GM10266 (cell line): ENCODE measurements at regions not wholly inside any gene's neighbourhood (a gene's known extent, or its start where the extent isn't known, plus 50 kb on each side); places are given as distances from the start of the nearest gene placed in this dataset.

Source experiments
- DNase-seq: peaks from one replicate; pipeline ENCODE4 v3.0.0; 2012; ENCODE audit errors: extremely low spot score
- TF ChIP-seq, protein P1 (sequence below): IDR thresholded peaks from 2 replicates; pipeline ENCODE4 v1.5.1; 2012; ENCODE audit warnings: mild to moderate bottlenecking, low read depth; ENCODE audit not compliant: control insufficient read depth, insufficient read depth; ENCODE audit errors: missing control alignments

DNA sequence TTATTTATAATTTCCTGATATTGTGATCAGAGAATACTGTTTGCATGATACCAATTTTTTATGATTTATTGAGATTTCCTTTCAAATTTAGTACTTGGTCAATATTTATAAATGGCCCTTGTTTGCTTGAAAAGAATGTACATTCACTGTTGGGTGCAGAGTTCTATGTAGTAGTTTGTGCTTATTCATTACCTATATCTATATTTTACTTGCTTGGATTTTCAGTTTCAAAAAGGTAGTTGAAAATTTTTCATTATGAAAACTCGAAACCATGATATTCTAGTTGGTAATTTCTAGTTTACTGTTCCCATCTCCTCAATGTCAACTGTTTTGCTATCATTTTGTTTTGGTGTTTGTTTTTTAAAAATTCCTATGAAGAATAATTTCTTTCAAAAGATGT lies 155.7 kb downstream of the AASDHPPT start:
- no peak for DNase-seq
- TF ChIP-seq, protein P1, sequence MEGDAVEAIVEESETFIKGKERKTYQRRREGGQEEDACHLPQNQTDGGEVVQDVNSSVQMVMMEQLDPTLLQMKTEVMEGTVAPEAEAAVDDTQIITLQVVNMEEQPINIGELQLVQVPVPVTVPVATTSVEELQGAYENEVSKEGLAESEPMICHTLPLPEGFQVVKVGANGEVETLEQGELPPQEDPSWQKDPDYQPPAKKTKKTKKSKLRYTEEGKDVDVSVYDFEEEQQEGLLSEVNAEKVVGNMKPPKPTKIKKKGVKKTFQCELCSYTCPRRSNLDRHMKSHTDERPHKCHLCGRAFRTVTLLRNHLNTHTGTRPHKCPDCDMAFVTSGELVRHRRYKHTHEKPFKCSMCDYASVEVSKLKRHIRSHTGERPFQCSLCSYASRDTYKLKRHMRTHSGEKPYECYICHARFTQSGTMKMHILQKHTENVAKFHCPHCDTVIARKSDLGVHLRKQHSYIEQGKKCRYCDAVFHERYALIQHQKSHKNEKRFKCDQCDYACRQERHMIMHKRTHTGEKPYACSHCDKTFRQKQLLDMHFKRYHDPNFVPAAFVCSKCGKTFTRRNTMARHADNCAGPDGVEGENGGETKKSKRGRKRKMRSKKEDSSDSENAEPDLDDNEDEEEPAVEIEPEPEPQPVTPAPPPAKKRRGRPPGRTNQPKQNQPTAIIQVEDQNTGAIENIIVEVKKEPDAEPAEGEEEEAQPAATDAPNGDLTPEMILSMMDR, result no peak

DNA sequence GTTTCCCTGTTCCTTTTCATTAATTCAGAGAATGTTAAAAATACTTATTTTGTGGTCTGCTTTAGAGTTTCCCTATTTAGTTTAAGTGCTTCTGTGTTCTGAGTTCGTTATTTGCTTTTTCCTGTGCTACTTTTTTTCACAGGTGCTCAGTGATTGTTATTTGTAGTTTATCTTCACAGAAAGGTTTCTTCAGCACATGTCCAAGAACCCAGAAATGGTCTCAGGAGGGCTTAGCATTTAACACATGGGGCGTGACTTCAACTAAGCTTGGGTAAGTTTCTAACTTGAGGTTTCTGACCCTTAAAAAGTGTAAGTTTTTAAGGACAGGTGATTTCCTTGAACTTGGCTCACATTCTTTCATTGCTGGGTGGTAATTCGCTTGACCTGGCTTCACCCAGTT lies 157.3 kb downstream of the AASDHPPT start:
- TF ChIP-seq, protein P1, result no peak
- DNase-seq, result no peak

DNA sequence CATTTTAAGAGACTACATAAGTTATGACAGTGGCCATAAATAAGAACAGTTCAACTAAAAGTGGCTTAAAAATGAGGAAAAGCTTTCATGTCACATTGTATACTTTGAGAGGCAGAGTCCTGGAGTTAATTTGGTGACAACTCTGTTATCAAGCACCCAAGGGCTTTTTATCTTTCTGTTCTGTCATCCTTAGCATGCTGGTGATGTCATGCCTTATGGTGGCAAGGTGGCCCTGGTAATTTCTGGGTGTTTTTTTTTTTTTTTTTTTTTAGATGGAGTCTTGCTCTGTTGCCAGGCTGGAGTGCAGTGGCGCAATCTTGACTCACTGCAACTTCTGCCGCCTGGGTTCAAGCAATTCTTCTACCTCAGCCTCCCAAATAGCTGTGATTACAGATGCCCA lies 158.8 kb downstream of the AASDHPPT start:
- TF ChIP-seq, protein P1, result no peak
- no peak for DNase-seq

DNA sequence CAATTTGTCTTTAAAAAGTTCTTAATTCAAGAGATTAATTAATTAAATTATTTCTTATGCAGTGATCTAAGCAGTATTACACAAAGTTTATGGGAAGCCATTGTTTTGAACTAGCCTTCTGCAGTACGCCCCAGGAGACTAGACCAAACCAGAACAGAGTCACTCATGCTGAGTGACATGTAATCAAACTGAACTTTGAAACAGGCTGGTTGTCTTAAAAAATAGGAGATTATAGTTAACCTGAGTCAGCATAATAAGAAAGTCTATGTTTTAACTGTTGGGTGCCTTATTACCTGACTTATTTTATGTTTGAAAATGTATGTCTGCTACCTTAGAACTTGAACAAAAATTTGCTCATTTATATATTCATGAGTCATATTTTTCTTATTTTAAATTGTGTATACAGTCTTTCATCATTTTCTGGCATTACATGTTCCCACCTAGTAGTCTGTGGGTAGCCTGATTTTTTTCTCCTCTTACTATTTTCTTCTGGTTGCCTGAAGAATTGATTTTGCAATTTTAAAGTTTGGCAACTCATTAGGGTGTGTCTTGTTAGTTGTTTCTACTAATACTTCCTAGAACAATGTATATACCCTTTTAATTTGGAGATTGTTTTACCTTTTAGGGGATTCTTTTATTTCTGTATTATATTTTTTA lies 161.4 kb downstream of the AASDHPPT start:
- TF ChIP-seq, protein P1, result no peak
- no peak for DNase-seq

DNA sequence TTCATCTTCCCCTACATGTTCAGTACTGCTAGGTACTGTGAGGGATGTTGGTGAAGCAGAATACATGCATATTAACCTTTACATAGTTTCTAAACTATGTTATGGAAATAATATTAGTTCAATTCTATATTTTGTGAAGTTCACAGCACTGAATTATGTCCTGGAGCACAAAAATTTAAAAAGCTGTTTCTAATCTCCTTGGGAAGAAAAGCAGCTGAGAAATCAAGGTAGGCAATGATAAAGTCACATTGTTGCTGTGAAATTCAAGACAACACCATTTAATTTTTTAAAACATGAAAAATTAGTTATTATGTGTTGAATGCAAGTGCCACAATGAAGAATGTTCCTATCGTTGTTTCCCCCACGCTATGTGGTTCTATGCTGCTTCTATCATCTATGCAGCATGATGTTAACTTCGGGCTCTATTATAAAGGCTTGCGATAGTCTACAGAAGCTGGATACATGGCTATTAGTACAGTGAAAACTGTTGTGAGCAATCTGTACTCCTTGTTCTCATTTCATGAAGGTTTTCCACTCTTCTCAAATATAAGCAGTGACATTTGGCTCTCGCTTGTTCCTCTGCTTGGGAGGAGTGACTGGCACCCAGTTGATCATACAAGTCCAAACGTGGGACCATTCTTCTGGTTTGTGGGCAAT lies 164.3 kb downstream of the AASDHPPT start:
- DNase-seq, result no peak
- TF ChIP-seq, protein P1, result no peak

DNA sequence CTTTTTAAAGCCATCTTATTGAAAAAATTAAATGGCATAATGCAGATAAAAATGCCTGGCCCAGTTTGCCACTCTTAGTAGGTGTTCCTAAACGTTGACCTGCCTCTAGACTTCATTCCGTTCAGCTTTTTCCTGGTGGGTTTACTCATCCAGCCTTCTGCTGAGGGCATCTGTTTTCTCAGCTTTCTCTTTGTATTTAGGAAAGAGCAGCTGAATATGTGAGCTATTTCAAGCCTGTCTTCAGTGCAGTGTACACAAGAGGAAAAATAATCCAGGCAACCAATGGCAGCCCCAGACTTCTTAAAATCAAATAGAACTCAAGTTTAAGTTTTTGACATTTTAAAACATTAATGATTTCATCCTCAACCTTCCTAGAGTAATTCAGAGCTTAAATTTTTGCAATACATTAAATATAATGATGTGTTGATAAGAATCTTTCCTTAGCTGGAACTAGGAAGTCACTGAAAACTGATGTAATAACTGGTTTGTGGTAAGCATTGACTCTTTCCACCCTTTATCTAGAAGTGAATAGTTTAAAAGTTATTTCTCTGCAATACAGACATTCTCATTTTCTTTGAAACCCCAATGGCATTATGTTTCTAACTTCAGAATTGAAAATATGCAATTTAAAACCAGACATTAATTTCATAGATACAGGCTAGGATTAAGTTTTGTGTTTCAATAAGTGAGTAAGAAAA lies 165.4 kb downstream of the AASDHPPT start:
- no peak for DNase-seq
- TF ChIP-seq, protein P1, result no peak

DNA sequence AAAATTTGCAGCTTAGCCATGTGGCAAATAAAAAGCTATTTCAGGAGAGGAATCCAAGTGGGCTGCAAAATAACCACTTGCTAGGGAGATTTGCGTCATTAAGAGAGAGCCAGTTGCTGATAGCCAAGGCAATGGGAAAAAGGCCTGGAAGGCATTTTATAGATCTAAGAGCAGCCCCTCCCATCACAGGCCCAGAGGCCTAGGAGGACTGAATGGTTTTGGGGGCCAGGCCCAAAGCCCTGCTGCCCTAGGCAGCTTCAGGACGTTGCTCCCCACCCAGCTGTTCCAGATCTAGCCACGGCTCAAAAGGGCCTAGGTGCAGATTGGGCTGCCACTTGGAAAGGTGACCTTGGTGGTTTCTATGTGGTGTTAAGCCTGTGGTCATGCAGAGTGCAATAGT lies 169.0 kb downstream of the AASDHPPT start:
- TF ChIP-seq, protein P1, result no peak
- no peak for DNase-seq
